Endothelial cell of umbilical vein (primary cell): ENCODE measurements at regions not wholly inside any gene's neighbourhood (a gene's known extent, or its start where the extent isn't known, plus 50 kb on each side); places are given as distances from the start of the nearest gene placed in this dataset.

Experiments
- BruUV-seq: library from RNA; stranded (reverse); fragments of 400-500 nt; replicated peaks from 2 replicates; lab custom pipeline; 2021; lab: Mats Ljungman, UMichigan
- CTCF ChIA-PET: fragments of 300-600, 350-600 bp; sonication (Branson Sonifier 250); formaldehyde crosslinking; loops from one replicate; lab custom pipeline; 2021; ENCODE audit warnings: antibody characterized with exemption, inconsistent platforms; lab: Charles Lee
- POLR2A ChIA-PET: fragments of 300-600, 350-600 bp; sonication (Branson Sonifier 250); formaldehyde crosslinking; loops from one replicate; lab custom pipeline; 2021; ENCODE audit warnings: antibody characterized with exemption, inconsistent platforms; lab: Charles Lee
- DNase-seq: peaks from one replicate; pipeline ENCODE4 v3.0.0-alpha.2; 2011; ENCODE audit warnings: low read depth, low spot score
- FAIRE-seq: peaks from 2 replicates; lab custom pipeline; 2011; peaks lifted over from hg19 to GRCh38; lab: Jason Lieb, UNC
- H2AFZ ChIP-seq: 2 replicates; pipeline ENCODE4 v1.6.0; 2012; ENCODE audit warnings: low read depth, low read length, control low read depth, inconsistent platforms
- H3K27ac ChIP-seq: 2 replicates; pipeline ENCODE4 v1.5.1; 2011; ENCODE audit warnings: low read depth, mild to moderate bottlenecking, control low read depth, low read length, moderate library complexity; ENCODE audit not compliant: insufficient read depth
- H3K27me3 ChIP-seq, 2 experiments: 2 replicates each; pipeline versions ENCODE4 v1.6.0 to v1.6.1; 2011; ENCODE audit warnings: low read length in 2 of 2, mixed read lengths in 1 of 2; ENCODE audit not compliant: control insufficient read depth in 2 of 2, insufficient read depth in 2 of 2
- H3K36me3 ChIP-seq, 2 experiments: 2 replicates in 1 of 2; 3 replicates in 1 of 2; pipeline ENCODE4 v1.5.1; 2011; ENCODE audit warnings: low read length in 2 of 2, mild to moderate bottlenecking in 1 of 2, moderate library complexity in 1 of 2; ENCODE audit not compliant: control insufficient read depth in 2 of 2, insufficient read depth in 2 of 2; ENCODE audit errors: extremely low read depth in 1 of 2
- H3K4me1 ChIP-seq: 3 replicates; pipeline ENCODE4 v1.5.1; 2011; ENCODE audit warnings: mild to moderate bottlenecking, low read length; ENCODE audit not compliant: control insufficient read depth, insufficient read depth; ENCODE audit errors: extremely low read depth
- H3K4me2 ChIP-seq: 2 replicates; pipeline ENCODE4 v1.6.1; 2011; ENCODE audit warnings: low read length, control low read depth, mixed read lengths; ENCODE audit not compliant: insufficient read depth
- H3K4me3 ChIP-seq, 3 experiments: fragments of 200-600 bp in 1 of 3; sonication (generic), shearing (Covaris generic) in 1 of 3; replicated peaks in 1 of 3; 2 replicates each; pipeline ENCODE4 v1.5.1; 2011 to 2016; ENCODE audit warnings: control low read depth in 3 of 3, low read length in 3 of 3, mild to moderate bottlenecking in 2 of 3, inconsistent platforms in 1 of 3, low read depth in 1 of 3, moderate library complexity in 1 of 3; ENCODE audit not compliant: insufficient read depth in 1 of 3
- H3K79me2 ChIP-seq: 2 replicates; pipeline ENCODE4 v1.6.0; 2012; ENCODE audit warnings: low read length, inconsistent platforms; ENCODE audit not compliant: control insufficient read depth, insufficient read depth
- H3K9ac ChIP-seq: replicated peaks from 2 replicates; pipeline ENCODE3; 2011; ENCODE audit warnings: low read length, control low read depth; ENCODE audit not compliant: insufficient read depth; ENCODE audit errors: extremely low read depth
- H3K9me1 ChIP-seq: replicated peaks from 3 replicates; pipeline ENCODE4 v1.6.0; 2011; ENCODE audit warnings: mild to moderate bottlenecking, low read length; ENCODE audit not compliant: control insufficient read depth, insufficient read depth; ENCODE audit errors: extremely low read depth
- H3K9me3 ChIP-seq: replicated peaks from 2 replicates; pipeline ENCODE4 v1.5.1; 2012; ENCODE audit warnings: low read length, inconsistent platforms; ENCODE audit not compliant: control insufficient read depth, insufficient read depth
- H4K20me1 ChIP-seq: replicated peaks from 2 replicates; pipeline ENCODE3; 2011; ENCODE audit warnings: mild to moderate bottlenecking, low read length; ENCODE audit not compliant: control insufficient read depth, insufficient read depth; ENCODE audit errors: extremely low read depth
- CTCF ChIP-seq, 2 donors: IDR thresholded peaks; 1 replicate in 1 of 2; 2 replicates in 1 of 2; pipeline ENCODE4 v1.5.1; 2011; ENCODE audit warnings: low read length in 2 of 2, mild to moderate bottlenecking in 2 of 2, moderate library complexity in 2 of 2, control low read depth in 1 of 2, inconsistent platforms in 1 of 2, low read depth in 1 of 2; ENCODE audit not compliant: insufficient read depth in 1 of 2; ENCODE audit errors: extremely low read depth in 1 of 2
- EZH2 ChIP-seq: IDR thresholded peaks from 2 replicates; pipeline ENCODE4 v1.6.1; 2012; ENCODE audit warnings: borderline replicate concordance, low read depth, mild to moderate bottlenecking, moderate library complexity, low read length, inconsistent platforms; ENCODE audit not compliant: severe bottlenecking
- FOS ChIP-seq: IDR thresholded peaks from 2 replicates; pipeline ENCODE4 v1.6.1; 2011; ENCODE audit warnings: mild to moderate bottlenecking, low read length, moderate library complexity, borderline replicate concordance; ENCODE audit not compliant: insufficient read depth
- GATA2 ChIP-seq: IDR thresholded peaks from 2 replicates; pipeline ENCODE4 v1.7.0; 2011; ENCODE audit warnings: low read depth, mild to moderate bottlenecking, moderate library complexity, mixed read lengths, low read length; ENCODE audit not compliant: insufficient read length, insufficient read depth
- JUN ChIP-seq: IDR thresholded peaks from 2 replicates; pipeline ENCODE4 v1.6.1; 2011; ENCODE audit warnings: borderline replicate concordance, low read depth; ENCODE audit not compliant: insufficient read length, insufficient read depth
- MAX ChIP-seq: IDR thresholded peaks from 2 replicates; pipeline ENCODE4 v1.6.1; 2011; ENCODE audit not compliant: insufficient read depth, insufficient read length
- MYC ChIP-seq: IDR thresholded peaks from one replicate; pipeline ENCODE4 v1.6.1; 2011; ENCODE audit warnings: mild to moderate bottlenecking, low read depth, low read length
- POLR2A ChIP-seq: IDR thresholded peaks from 2 replicates; pipeline ENCODE4 v1.6.1; 2012; ENCODE audit warnings: low read depth, mild to moderate bottlenecking, control low read depth, low read length
- POLR2AphosphoS5 ChIP-seq: IDR thresholded peaks from 2 replicates; pipeline ENCODE4 v1.6.1; 2012; ENCODE audit warnings: low read depth, mild to moderate bottlenecking, control low read depth, low read length, moderate library complexity; ENCODE audit not compliant: insufficient read depth
- dilution Hi-C: fragments of 300-500 bp; cut with MboI; formaldehyde crosslinking; loops from one replicate; pipeline ENCODE4 v1.15.0; 2019; ENCODE audit warnings: low sequenced_read_pairs; ENCODE audit not compliant: extremely low pct_ligation_motif_present
- intact Hi-C: fragments of 100-400 bp; cut with micrococcal nuclease; formaldehyde crosslinking; loops from one replicate; pipeline ENCODE4 v1.10.0; 2022

DNA sequence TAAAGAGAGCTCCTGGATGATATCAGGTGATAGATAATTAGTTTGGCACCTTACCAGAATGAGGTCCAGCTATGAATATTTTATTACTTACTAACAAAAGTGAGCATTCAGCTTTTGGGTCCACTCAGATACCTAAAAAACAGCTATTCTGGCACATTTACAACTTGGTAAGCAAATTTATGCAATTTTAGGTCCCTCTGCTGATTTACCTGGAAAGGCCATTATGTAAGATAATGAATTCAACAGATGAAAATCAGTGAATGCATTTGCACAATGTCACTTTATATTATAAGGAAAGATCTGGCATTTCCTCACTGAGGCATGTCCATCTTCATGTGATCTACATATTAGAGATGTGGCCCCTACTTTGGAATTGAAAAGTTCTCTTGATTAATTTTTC lies 517.0 kb downstream of the SPRY1 start:
- H3K36me3 ChIP-seq, result no peaks in the 10 kb centered on the region
- no TSS peak for BruUV-seq
- CTCF ChIA-PET, result interaction anchor here (0.9 to 1.6 kb wide), 5 partner anchors 12 to 141 kb away, joined by 3 to 4 read pairs (median 3); no protein-coding TSS in a partner anchor
- H3K9ac ChIP-seq, result no peak overlapping the region
- H3K9me3 ChIP-seq, result no peaks in the 10 kb centered on the region
- H3K27me3 ChIP-seq, result no peaks in the 10 kb centered on the region
- FAIRE-seq, result no peak
- DNase-seq, result no peak
- no peaks in the 10 kb centered on the region for H3K79me2 ChIP-seq
- no peak overlapping the region for H3K4me3 ChIP-seq
- POLR2A ChIA-PET, result no interaction called here
- no peaks in the 10 kb centered on the region for H3K9me1 ChIP-seq
- no peaks in the 10 kb centered on the region for H3K4me1 ChIP-seq
- no peak overlapping the region for H3K27ac ChIP-seq
- TF ChIP-seq POLR2A (no peak), MAX (no peak), EZH2 (no peak), CTCF (IDR thresholded peaks at IDR 0.05; ENCODE audit: extremely low read depth in 1 of 2, insufficient read depth in 1 of 2, low read depth in 1 of 2, low read length in 2 of 2) (no peak), GATA2 (no peak), JUN (no peak), MYC (no peak), POLR2AphosphoS5 (no peak), FOS (no peak)
- H3K4me2 ChIP-seq, result no peak overlapping the region
- H4K20me1 ChIP-seq, result no peaks in the 10 kb centered on the region
- H2AFZ ChIP-seq, result no peak overlapping the region
- dilution Hi-C loops, result no loop called here
- intact Hi-C loops, result no loop called here
